SU-DHL-6 (cell line): ENCODE measurements at regions not wholly inside any gene's neighbourhood (a gene's known extent, or its start where the extent isn't known, plus 50 kb on each side); places are given as distances from the start of the nearest gene placed in this dataset.

Experiments used
- CTCF ChIP-seq: fragments of 200-600 bp; sonication (generic); IDR thresholded peaks from one replicate; pipeline ENCODE4 v1.5.1; 2017; ENCODE audit warnings: antibody characterized with exemption, mild to moderate bottlenecking, low read length, moderate library complexity; ENCODE audit not compliant: insufficient read depth, poor library complexity, severe bottlenecking
- EZH2phosphoT487 ChIP-seq: fragments of 200-600 bp; sonication (generic), shearing (Covaris generic); conservative IDR thresholded peaks from 2 replicates; pipeline ENCODE4 v1.6.1; 2018; ENCODE audit warnings: mild to moderate bottlenecking, antibody characterized with exemption, low read length, moderate library complexity, mixed read lengths

- no peak for TF ChIP-seq CTCF
- no peak for TF ChIP-seq EZH2phosphoT487
Observed at GRCh38 chr6:27700337-27700736, 211.9 kb downstream of the OR2B2 start.
